Body of pancreas (tissue), 4 donors: ENCODE measurements at regions not wholly inside any gene's neighbourhood (a gene's known extent, or its start where the extent isn't known, plus 50 kb on each side); places are given as distances from the start of the nearest gene placed in this dataset.

ENCODE experiments used
- CTCF ChIP-seq, 7 experiments: fragments of 450-650 bp in 4 of 7; fragments of 200-600 bp in 3 of 7; sonication (generic) in 3 of 7; IDR thresholded peaks; one replicate each; pipeline ENCODE4 v1.5.1; 2016 to 2019; ENCODE audit warnings: antibody characterized with exemption in 7 of 7
- POLR2A ChIP-seq, 3 donors: fragments of 450-650 bp; IDR thresholded peaks; one replicate each; pipeline ENCODE4 v1.6.1; 2016; ENCODE audit warnings: antibody characterized with exemption in 3 of 3, mild to moderate bottlenecking in 2 of 3

GRCh38 chr5:138647794-138648410, 72.7 kb upstream of the HSPA9 start:
- no peak for TF ChIP-seq CTCF (IDR thresholded peaks at IDR 0.05)
- no peak for TF ChIP-seq POLR2A (IDR thresholded peaks at IDR 0.05)
